ENCODE measurements at regions not wholly inside any gene's neighbourhood (a gene's known extent, or its start where the extent isn't known, plus 50 kb on each side); places are given as distances from the start of the nearest gene placed in this dataset.

GRCh38 chr1:58356402-58356801 is 190.1 kb downstream of the OMA1 start:
- TF ChIP-seq CTCF (IDR thresholded peaks at IDR 0.05; ENCODE audit: insufficient read depth, missing control alignments), result no peak
- FAIRE-seq (no peak), DNase-seq (ENCODE audit: insufficient read length, low spot score) (no peak)

- no peak for FAIRE-seq
- no peak for DNase-seq (ENCODE audit: insufficient read length, low spot score)
- TF ChIP-seq CTCF (IDR thresholded peaks at IDR 0.05; ENCODE audit: insufficient read depth, missing control alignments), result no peak
Measured at GRCh38 chr1:58353168-58353567, 193.4 kb downstream of the OMA1 start.

- TF ChIP-seq CTCF (IDR thresholded peaks at IDR 0.05; ENCODE audit: insufficient read depth, missing control alignments), result no peak
- no peak for FAIRE-seq
Measured at GRCh38 chr1:58352476-58353092, 193.9 kb downstream of the OMA1 start.

GRCh38 chr1:58346036-58346355 is 200.5 kb downstream of the OMA1 start:
- no peak for TF ChIP-seq CTCF (IDR thresholded peaks at IDR 0.05; ENCODE audit: insufficient read depth, missing control alignments)
- DNase-seq (ENCODE audit: insufficient read length, low spot score), result no peak
- FAIRE-seq, result no peak

More at GRCh38 chr1:58352476-58353092, 193.9 kb downstream of the OMA1 start:
- DNase-seq (ENCODE audit: insufficient read length, low spot score), result no peak

GRCh38 chr1:58345215-58346035 is 201.1 kb downstream of the OMA1 start:
- DNase-seq (ENCODE audit: insufficient read length, low spot score), result no peak
- no peak for FAIRE-seq
- no peak for TF ChIP-seq CTCF (IDR thresholded peaks at IDR 0.05; ENCODE audit: insufficient read depth, missing control alignments)

GRCh38 chr1:58340185-58340584 is 206.3 kb downstream of the OMA1 start:
- FAIRE-seq, result no peak
- TF ChIP-seq CTCF (IDR thresholded peaks at IDR 0.05; ENCODE audit: insufficient read depth, missing control alignments), result no peak
- no peak for DNase-seq (ENCODE audit: insufficient read length, low spot score)

- DNase-seq (ENCODE audit: insufficient read length, low spot score), result no peak
- no peak for TF ChIP-seq CTCF (IDR thresholded peaks at IDR 0.05; ENCODE audit: insufficient read depth, missing control alignments)
- FAIRE-seq, result no peak
Measured at GRCh38 chr1:58338081-58338480, 208.4 kb downstream of the OMA1 start.

Data from D721Med (cell line).